Upper lobe of left lung (tissue), 4 donors: ENCODE measurements at regions not wholly inside any gene's neighbourhood (a gene's known extent, or its start where the extent isn't known, plus 50 kb on each side); places are given as distances from the start of the nearest gene placed in this dataset.

ENCODE experiments used
- CTCF ChIP-seq, 6 experiments: fragments of 450-650 bp in 4 of 6; fragments of 200-600 bp in 2 of 6; sonication (generic) in 2 of 6; IDR thresholded peaks; one replicate each; pipeline ENCODE4 v1.5.1; 2016 to 2019; ENCODE audit warnings: antibody characterized with exemption in 6 of 6
- EP300 ChIP-seq, 4 donors: sonication (generic); formaldehyde crosslinking; IDR thresholded peaks; one replicate each; pipeline ENCODE4 v1.5.1; 2017; ENCODE audit warnings: antibody characterized with exemption in 4 of 4, control low read depth in 2 of 4
- POLR2A ChIP-seq, 4 donors: fragments of 450-650 bp; IDR thresholded peaks; one replicate each; pipeline ENCODE4 v1.5.1; 2016 to 2017; ENCODE audit warnings: antibody characterized with exemption in 4 of 4, mild to moderate bottlenecking in 2 of 4
- POLR2AphosphoS5 ChIP-seq, 2 donors: sonication (generic); formaldehyde crosslinking; IDR thresholded peaks; one replicate each; pipeline ENCODE4 v1.5.1; 2017; ENCODE audit warnings: antibody characterized with exemption in 2 of 2

DNA sequence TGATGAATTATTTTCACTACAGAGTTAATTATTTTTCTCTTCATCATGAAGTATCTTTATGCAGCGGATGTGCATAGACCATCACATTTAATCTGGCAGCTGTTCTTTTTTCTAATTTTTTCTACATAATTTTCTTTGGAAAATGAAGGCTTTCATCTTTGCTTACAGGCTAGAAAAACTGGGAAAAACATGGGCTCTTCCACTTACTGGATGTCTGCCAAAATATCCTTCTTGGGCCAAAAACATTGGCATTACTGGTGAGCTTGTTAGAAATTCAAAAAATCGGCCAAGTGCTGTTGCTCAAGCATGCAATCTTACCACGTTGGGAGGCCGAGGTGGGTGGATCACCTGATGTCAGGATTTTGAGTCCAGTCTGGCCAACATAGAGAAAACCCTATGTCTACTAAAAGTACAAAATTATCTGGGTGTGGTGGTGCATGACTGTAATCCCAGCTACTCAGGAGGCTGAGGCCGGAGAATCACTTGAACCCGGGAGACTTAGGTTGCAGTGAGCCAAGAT lies 176.8 kb downstream of the ZNF737 start:
- no peak for TF ChIP-seq CTCF (IDR thresholded peaks at IDR 0.05)
- no peak for TF ChIP-seq POLR2AphosphoS5 (IDR thresholded peaks at IDR 0.05)
- no peak for TF ChIP-seq POLR2A (IDR thresholded peaks at IDR 0.05)
- TF ChIP-seq EP300 (IDR thresholded peaks at IDR 0.05): no peak
